AG10803 (cell line): ENCODE measurements at regions not wholly inside any gene's neighbourhood (a gene's known extent, or its start where the extent isn't known, plus 50 kb on each side); places are given as distances from the start of the nearest gene placed in this dataset.

Experiments
- DNase-seq: peaks from one replicate; pipeline ENCODE4 v3.0.0; 2010; ENCODE audit warnings: low read depth
- H3K4me3 ChIP-seq: 2 replicates; pipeline ENCODE4 v1.5.1; 2011; ENCODE audit warnings: mild to moderate bottlenecking, low read length, control low read depth
- CTCF ChIP-seq: conservative IDR thresholded peaks from 2 replicates; pipeline ENCODE4 v1.5.1; 2011; ENCODE audit warnings: mild to moderate bottlenecking, low read length, control low read depth, inconsistent platforms

GRCh38 chr9:2506321-2506720 is 115.3 kb upstream of the VLDLR start:
- H3K4me3 ChIP-seq = no peak overlapping the region
- TF ChIP-seq CTCF = no peak
- no peak for DNase-seq

- no peak for TF ChIP-seq CTCF
- H3K4me3 ChIP-seq = no peak overlapping the region
- DNase-seq = no peak
These were observed 98.0 kb upstream of the VLDLR start for GRCh38 chr9:2523591-2523990.

GRCh38 chr9:2524601-2525000 is 97.0 kb upstream of the VLDLR start:
- no peak for TF ChIP-seq CTCF
- no peak overlapping the region for H3K4me3 ChIP-seq
- DNase-seq = no peak

- no peak for DNase-seq
- H3K4me3 ChIP-seq = no peak overlapping the region
- TF ChIP-seq CTCF = no peak
These were observed 96.4 kb upstream of the VLDLR start for GRCh38 chr9:2525147-2525546.

GRCh38 chr9:2526071-2526828 is 95.3 kb upstream of the VLDLR start:
- peak; percentile 3 for DNase-seq
- no peak overlapping the region for H3K4me3 ChIP-seq
- TF ChIP-seq CTCF = no peak

- no peak overlapping the region for H3K4me3 ChIP-seq
- TF ChIP-seq CTCF = no peak
- DNase-seq = no peak
These were observed 90.1 kb upstream of the VLDLR start for GRCh38 chr9:2531481-2531880.

- no peak for TF ChIP-seq CTCF
- no peak overlapping the region for H3K4me3 ChIP-seq
These were observed 85.1 kb upstream of the VLDLR start for GRCh38 chr9:2536511-2536910.

More at GRCh38 chr9:2536511-2536910, 85.1 kb upstream of the VLDLR start:
- DNase-seq = no peak
